Neural cell (in vitro differentiated cells): ENCODE measurements at regions not wholly inside any gene's neighbourhood (a gene's known extent, or its start where the extent isn't known, plus 50 kb on each side); places are given as distances from the start of the nearest gene placed in this dataset.

Source experiments
- H2AFZ ChIP-seq: fragments of 200-600, 300-800 bp; sonication (generic), shearing (Covaris generic); 2 replicates; pipeline ENCODE4 v1.6.0; 2014; ENCODE audit warnings: low read depth, mild to moderate bottlenecking, antibody characterized with exemption, low read length, moderate library complexity
- H3F3A ChIP-seq: fragments of 200-600 bp; shearing (Covaris generic); 2 replicates; pipeline ENCODE4 v1.6.1; 2016; ENCODE audit warnings: mild to moderate bottlenecking, moderate library complexity, mixed read lengths, antibody characterized with exemption, low read length; ENCODE audit not compliant: insufficient read depth, poor library complexity, severe bottlenecking
- H3K27ac ChIP-seq: fragments of 200-600, 300-800 bp; sonication (generic), shearing (Covaris generic); 2 replicates; pipeline ENCODE4 v1.5.1; 2014; ENCODE audit warnings: mild to moderate bottlenecking, low read length, moderate library complexity
- H3K27me3 ChIP-seq: fragments of 300-800, 200-600 bp; sonication (generic), shearing (Covaris generic); 2 replicates; pipeline ENCODE4 v1.6.0; 2014; ENCODE audit warnings: mild to moderate bottlenecking, low read depth, low read length, moderate library complexity; ENCODE audit not compliant: insufficient read depth
- H3K36me3 ChIP-seq: fragments of 300-800, 200-600 bp; sonication (generic), shearing (Covaris generic); 2 replicates; pipeline ENCODE4 v1.5.1; 2014; ENCODE audit warnings: mild to moderate bottlenecking, antibody characterized with exemption, low read length, moderate library complexity; ENCODE audit not compliant: insufficient read depth
- H3K4me2 ChIP-seq: fragments of 300-800, 200-600 bp; sonication (generic), shearing (Covaris generic); 2 replicates; pipeline ENCODE4 v1.6.0; 2014; ENCODE audit warnings: mild to moderate bottlenecking, low read length
- H3K4me3 ChIP-seq: fragments of 300-800, 200-600 bp; sonication (generic), shearing (Covaris generic); 2 replicates; pipeline ENCODE4 v1.5.1; 2014; ENCODE audit warnings: mild to moderate bottlenecking, low read length, moderate library complexity
- H3K79me2 ChIP-seq: fragments of 200-600 bp; shearing (Covaris generic); replicated peaks from 2 replicates; pipeline ENCODE4 v1.6.0; 2014; ENCODE audit warnings: mild to moderate bottlenecking, low read length, moderate library complexity; ENCODE audit not compliant: insufficient read depth
- H3K9ac ChIP-seq: fragments of 300-800, 200-600 bp; sonication (generic), shearing (Covaris generic); 2 replicates; pipeline ENCODE4 v1.6.1; 2016; ENCODE audit warnings: mild to moderate bottlenecking, low read length, mixed read lengths
- H3K9me2 ChIP-seq: fragments of 200-600 bp; shearing (Covaris generic); 2 replicates; pipeline ENCODE4 v1.6.1; 2016; ENCODE audit warnings: mild to moderate bottlenecking, low read length, mixed read lengths; ENCODE audit not compliant: insufficient read depth
- H3K9me3 ChIP-seq: fragments of 200-600, 300-800 bp; sonication (generic), shearing (Covaris generic); 2 replicates; pipeline ENCODE4 v1.6.1; 2016; ENCODE audit warnings: mild to moderate bottlenecking, mixed run types, low read length, moderate library complexity, mixed read lengths
- H4K20me1 ChIP-seq: fragments of 200-600 bp; shearing (Covaris generic); 2 replicates; pipeline ENCODE4 v1.6.1; 2016; ENCODE audit warnings: mild to moderate bottlenecking, mixed run types; ENCODE audit not compliant: insufficient read depth
- CTCF ChIP-seq: fragments of 450-650 bp; IDR thresholded peaks from 2 replicates; pipeline ENCODE4 v1.5.1; 2014; ENCODE audit warnings: antibody characterized with exemption, mild to moderate bottlenecking, moderate library complexity; ENCODE audit not compliant: poor library complexity, severe bottlenecking
- EP300 ChIP-seq: fragments of 450-650 bp; conservative IDR thresholded peaks from 2 replicates; pipeline ENCODE4 v1.6.1; 2014; ENCODE audit warnings: antibody characterized with exemption, mild to moderate bottlenecking, moderate library complexity; ENCODE audit not compliant: poor library complexity, severe bottlenecking
- EZH2 ChIP-seq: fragments of 200-600, 300-800 bp; shearing (Covaris generic), sonication (generic); IDR thresholded peaks from 2 replicates; pipeline ENCODE4 v1.6.1; 2014; ENCODE audit warnings: antibody characterized with exemption, low read length, borderline replicate concordance, mild to moderate bottlenecking; ENCODE audit not compliant: insufficient read depth, poor library complexity, severe bottlenecking
- MXI1 ChIP-seq: fragments of 450-650 bp; conservative IDR thresholded peaks from 2 replicates; pipeline ENCODE4 v1.6.1; 2014; ENCODE audit warnings: antibody characterized with exemption, mild to moderate bottlenecking; ENCODE audit not compliant: poor library complexity, severe bottlenecking
- POLR2AphosphoS5 ChIP-seq: IDR thresholded peaks from 2 replicates; pipeline ENCODE4 v1.6.1; 2012
- RAD21 ChIP-seq: fragments of 450-650 bp; conservative IDR thresholded peaks from 2 replicates; pipeline ENCODE4 v1.6.1; 2014; ENCODE audit warnings: antibody characterized with exemption, mild to moderate bottlenecking, moderate library complexity
- REST ChIP-seq: IDR thresholded peaks from 2 replicates; pipeline ENCODE4 v1.6.1; 2012; ENCODE audit warnings: borderline replicate concordance
- SMC3 ChIP-seq: fragments of 450-650 bp; conservative IDR thresholded peaks from 2 replicates; pipeline ENCODE4 v1.6.1; 2014; ENCODE audit warnings: antibody characterized with exemption, mild to moderate bottlenecking, moderate library complexity; ENCODE audit not compliant: poor library complexity
- TAF1 ChIP-seq: IDR thresholded peaks from 2 replicates; pipeline ENCODE4 v1.6.1; 2012; ENCODE audit warnings: low read depth

- Histone ChIP-seq H3K4me3 (no peak overlapping the region), H3K9me3 (no peaks in the 10 kb centered on the region), H3K9me2 (no peaks in the 10 kb centered on the region), H3K27ac (no peak overlapping the region), H2AFZ (no peak overlapping the region), H4K20me1 (no peaks in the 10 kb centered on the region), H3F3A (no peaks in the 10 kb centered on the region), H3K27me3 (no peaks in the 10 kb centered on the region), H3K36me3 (no peaks in the 10 kb centered on the region), H3K79me2 (no peaks in the 10 kb centered on the region), H3K4me2 (no peak overlapping the region), H3K9ac (no peak overlapping the region)
- TF ChIP-seq MXI1 (no peak), EP300 (no peak), SMC3 (no peak), RAD21 (no peak), REST (no peak), POLR2AphosphoS5 (no peak), EZH2 (no peak), TAF1 (no peak)
Measured at GRCh38 chrX:16335181-16335580, 167.9 kb downstream of the MAGEB17 start.

GRCh38 chrX:16347968-16348670, 180.8 kb downstream of the MAGEB17 start:
- no peaks in the 10 kb centered on the region for H3K9me3 ChIP-seq
- H3K9ac ChIP-seq = no peak overlapping the region
- H3K27me3 ChIP-seq = no peaks in the 10 kb centered on the region
- no peak overlapping the region for H3K4me2 ChIP-seq
- H3K4me3 ChIP-seq = no peak overlapping the region
- TF ChIP-seq EZH2 (no peak), RAD21 (no peak), EP300 (no peak), TAF1 (no peak)
- no peaks in the 10 kb centered on the region for H3K79me2 ChIP-seq
- no peaks in the 10 kb centered on the region for H4K20me1 ChIP-seq
- no peaks in the 10 kb centered on the region for H3F3A ChIP-seq
- no peaks in the 10 kb centered on the region for H3K36me3 ChIP-seq
- H3K27ac ChIP-seq = no peak overlapping the region
- H2AFZ ChIP-seq = no peak overlapping the region
- H3K9me2 ChIP-seq = no peaks in the 10 kb centered on the region

GRCh38 chrX:16357902-16358301, 190.6 kb downstream of the MAGEB17 start:
- Histone ChIP-seq H3K4me2 (no peak overlapping the region), H3K79me2 (no peaks in the 10 kb centered on the region), H3K27me3 (no peaks in the 10 kb centered on the region), H3K9me3 (no peaks in the 10 kb centered on the region), H2AFZ (no peak overlapping the region), H3F3A (no peaks in the 10 kb centered on the region), H3K4me3 (no peak overlapping the region), H4K20me1 (no peaks in the 10 kb centered on the region), H3K9ac (no peak overlapping the region), H3K9me2 (no peaks in the 10 kb centered on the region), H3K27ac (no peak overlapping the region), H3K36me3 (no peaks in the 10 kb centered on the region)
- TF ChIP-seq CTCF (no peak), REST (no peak), TAF1 (no peak), SMC3 (no peak), EZH2 (no peak), EP300 (no peak), POLR2AphosphoS5 (no peak), MXI1 (no peak), RAD21 (no peak)
